Activated CD8-positive, alpha-beta T cell treated with anti-CD3 and anti-CD28 coated beads, Interleukin-2, amount 10 ng/mL, durations not matched to agents 7 days and 5 days (primary cell): ENCODE measurements at regions not wholly inside any gene's neighbourhood (a gene's known extent, or its start where the extent isn't known, plus 50 kb on each side); places are given as distances from the start of the nearest gene placed in this dataset.

ENCODE experiments used
- ATAC-seq: fragments of 150-1000 bp; cut with Tn5 transposase; one replicate; pipeline ENCODE4 v1.10.0; 2021; ENCODE audit warnings: moderate library complexity
- CTCF ChIA-PET: fragments of 350-600 bp; sonication (Branson Sonifier 250); formaldehyde crosslinking; loops from one replicate; lab custom pipeline; 2021; ENCODE audit warnings: antibody characterized with exemption; lab: Charles Lee
- POLR2A ChIA-PET: fragments of 350-600 bp; sonication (Branson Sonifier 250); formaldehyde crosslinking; loops from one replicate; lab custom pipeline; 2021; ENCODE audit warnings: antibody characterized with exemption; lab: Charles Lee
- DNase-seq: peaks from one replicate; pipeline ENCODE4 v3.0.0-alpha.2; 2020
- H3K27ac Mint-ChIP-seq: one replicate; pipeline ENCODE4 v1.8.0; 2021; ENCODE audit warnings: mild to moderate bottlenecking, mixed read lengths
- H3K27me3 Mint-ChIP-seq: one replicate; pipeline ENCODE4 v1.8.0; 2021; ENCODE audit warnings: low read depth, mixed read lengths
- H3K36me3 Mint-ChIP-seq: one replicate; pipeline ENCODE4 v1.8.0; 2021; ENCODE audit warnings: low read depth, mixed read lengths
- H3K4me1 Mint-ChIP-seq: one replicate; pipeline ENCODE4 v1.8.0; 2021; ENCODE audit warnings: low read depth, mixed read lengths
- H3K4me3 Mint-ChIP-seq: one replicate; pipeline ENCODE4 v1.8.0; 2021; ENCODE audit warnings: mild to moderate bottlenecking, mixed read lengths
- H3K9me3 Mint-ChIP-seq: one replicate; pipeline ENCODE4 v1.8.0; 2022; ENCODE audit warnings: mixed read lengths; ENCODE audit not compliant: insufficient read depth

- POLR2A ChIA-PET = no interaction called here
- H3K4me3 Mint-ChIP-seq = no peak overlapping the region
Measured at GRCh38 chr2:145503511-145503910, 983.6 kb upstream of the ZEB2 start.

GRCh38 chr2:145501920-145502319, 982.0 kb upstream of the ZEB2 start:
- Mint-ChIP-seq H3K27me3 (no peaks in the 10 kb centered on the region), H3K9me3 (no peaks in the 10 kb centered on the region), H3K36me3 (no peaks in the 10 kb centered on the region), H3K4me3 (no peak overlapping the region), H3K4me1 (no peaks in the 10 kb centered on the region), H3K27ac (no peak overlapping the region)
- ChIA-PET POLR2A (no interaction called here), CTCF (no interaction called here)
- ATAC-seq (no peak), DNase-seq (no peak)

More at GRCh38 chr2:145503511-145503910, 983.6 kb upstream of the ZEB2 start:
- ATAC-seq (no peak), DNase-seq (no peak)
- Mint-ChIP-seq H3K4me1 (no peaks in the 10 kb centered on the region), H3K36me3 (no peaks in the 10 kb centered on the region), H3K27me3 (no peaks in the 10 kb centered on the region), H3K27ac (no peak overlapping the region), H3K9me3 (no peaks in the 10 kb centered on the region)
- CTCF ChIA-PET = no interaction called here

- Mint-ChIP-seq H3K9me3 (peaks cover 6% of the 10 kb centered on the region), H3K4me1 (no peaks in the 10 kb centered on the region), H3K4me3 (no peak overlapping the region), H3K27me3 (peaks cover 2% of the 10 kb centered on the region), H3K36me3 (no peaks in the 10 kb centered on the region), H3K27ac (no peak overlapping the region)
- CTCF ChIA-PET = no interaction called here
- POLR2A ChIA-PET = no interaction called here
- no peak for ATAC-seq
- no peak for DNase-seq
Measured at GRCh38 chr2:145495590-145495989, 975.7 kb upstream of the ZEB2 start.

- H3K4me3 Mint-ChIP-seq = no peak overlapping the region
- CTCF ChIA-PET = no interaction called here
- H3K27me3 Mint-ChIP-seq = peaks cover 2% of the 10 kb centered on the region
- no peak overlapping the region for H3K27ac Mint-ChIP-seq
- POLR2A ChIA-PET = no interaction called here
- ATAC-seq (no peak), DNase-seq (no peak)
- H3K9me3 Mint-ChIP-seq = peaks cover 6% of the 10 kb centered on the region
- no peaks in the 10 kb centered on the region for H3K4me1 Mint-ChIP-seq
- H3K36me3 Mint-ChIP-seq = no peaks in the 10 kb centered on the region
Measured at GRCh38 chr2:145494441-145494840, 974.5 kb upstream of the ZEB2 start.

- Mint-ChIP-seq H3K27ac (no peak overlapping the region), H3K9me3 (peaks cover 6% of the 10 kb centered on the region), H3K4me3 (no peak overlapping the region), H3K27me3 (peaks cover 3% of the 10 kb centered on the region), H3K36me3 (no peaks in the 10 kb centered on the region), H3K4me1 (no peaks in the 10 kb centered on the region)
- POLR2A ChIA-PET = no interaction called here
- CTCF ChIA-PET = no interaction called here
- no peak for ATAC-seq
- no peak for DNase-seq
Measured at GRCh38 chr2:145488571-145488970, 968.7 kb upstream of the ZEB2 start.

- ChIA-PET CTCF (interaction anchor here (0.9 kb wide), 1 partner anchor 12 kb away, joined by 3 read pairs; no protein-coding TSS in a partner anchor), POLR2A (no interaction called here)
- Mint-ChIP-seq H3K9me3 (no peaks in the 10 kb centered on the region), H3K4me1 (no peaks in the 10 kb centered on the region), H3K36me3 (no peaks in the 10 kb centered on the region), H3K27ac (no peak overlapping the region), H3K4me3 (no peak overlapping the region), H3K27me3 (peaks cover 3% of the 10 kb centered on the region)
- DNase-seq (no peak), ATAC-seq (no peak)
Measured at GRCh38 chr2:145484448-145485097, 964.7 kb upstream of the ZEB2 start.

GRCh38 chr2:145483854-145484253, 963.9 kb upstream of the ZEB2 start:
- H3K4me3 Mint-ChIP-seq = no peak overlapping the region
- ChIA-PET POLR2A (no interaction called here), CTCF (no interaction called here)
- no peaks in the 10 kb centered on the region for H3K36me3 Mint-ChIP-seq
- ATAC-seq = no peak
- DNase-seq = no peak
- no peak overlapping the region for H3K27ac Mint-ChIP-seq
- no peaks in the 10 kb centered on the region for H3K4me1 Mint-ChIP-seq
- H3K9me3 Mint-ChIP-seq = no peaks in the 10 kb centered on the region
- H3K27me3 Mint-ChIP-seq = peaks cover 3% of the 10 kb centered on the region

- Mint-ChIP-seq H3K4me3 (no peak overlapping the region), H3K27ac (no peak overlapping the region), H3K4me1 (no peaks in the 10 kb centered on the region), H3K27me3 (peaks cover 3% of the 10 kb centered on the region), H3K9me3 (no peaks in the 10 kb centered on the region), H3K36me3 (no peaks in the 10 kb centered on the region)
- no peak for DNase-seq
- CTCF ChIA-PET = no interaction called here
- ATAC-seq = no peak
- POLR2A ChIA-PET = no interaction called here
Measured at GRCh38 chr2:145481334-145481922, 961.5 kb upstream of the ZEB2 start.

GRCh38 chr2:145464866-145465265, 944.9 kb upstream of the ZEB2 start:
- Mint-ChIP-seq H3K36me3 (no peaks in the 10 kb centered on the region), H3K9me3 (no peaks in the 10 kb centered on the region), H3K27ac (no peak overlapping the region), H3K27me3 (peaks cover 15% of the 10 kb centered on the region), H3K4me1 (no peaks in the 10 kb centered on the region), H3K4me3 (no peak overlapping the region)
- POLR2A ChIA-PET = no interaction called here
- CTCF ChIA-PET = no interaction called here
- ATAC-seq (no peak), DNase-seq (no peak)

GRCh38 chr2:145460112-145460511, 940.2 kb upstream of the ZEB2 start:
- Mint-ChIP-seq H3K27ac (no peak overlapping the region), H3K4me1 (no peaks in the 10 kb centered on the region), H3K27me3 (peaks cover 16% of the 10 kb centered on the region), H3K36me3 (no peaks in the 10 kb centered on the region), H3K4me3 (no peak overlapping the region), H3K9me3 (no peaks in the 10 kb centered on the region)
- no peak for ATAC-seq
- ChIA-PET CTCF (no interaction called here), POLR2A (no interaction called here)
- DNase-seq = no peak

- no peaks in the 10 kb centered on the region for H3K4me1 Mint-ChIP-seq
- POLR2A ChIA-PET = no interaction called here
- ATAC-seq (no peak), DNase-seq (no peak)
- H3K4me3 Mint-ChIP-seq = no peak overlapping the region
- H3K36me3 Mint-ChIP-seq = no peaks in the 10 kb centered on the region
- CTCF ChIA-PET = no interaction called here
- peaks cover 36% of the 10 kb centered on the region for H3K27me3 Mint-ChIP-seq
- H3K9me3 Mint-ChIP-seq = no peaks in the 10 kb centered on the region
- H3K27ac Mint-ChIP-seq = no peak overlapping the region
Measured at GRCh38 chr2:145431181-145431951, 911.4 kb upstream of the ZEB2 start.

GRCh38 chr2:145423809-145424208, 903.9 kb upstream of the ZEB2 start:
- DNase-seq (no peak), ATAC-seq (no peak)
- H3K9me3 Mint-ChIP-seq = peaks cover 34% of the 10 kb centered on the region
- H3K4me3 Mint-ChIP-seq = no peak overlapping the region
- peaks cover 30% of the 10 kb centered on the region for H3K27me3 Mint-ChIP-seq
- no peaks in the 10 kb centered on the region for H3K36me3 Mint-ChIP-seq
- POLR2A ChIA-PET = no interaction called here
- CTCF ChIA-PET = no interaction called here
- H3K27ac Mint-ChIP-seq = no peak overlapping the region
- H3K4me1 Mint-ChIP-seq = peaks cover 3% of the 10 kb centered on the region
